GM23338 (cell line): ENCODE measurements at regions not wholly inside any gene's neighbourhood (a gene's known extent, or its start where the extent isn't known, plus 50 kb on each side); places are given as distances from the start of the nearest gene placed in this dataset.

Source experiments
- ATAC-seq: fragments of 200-7000 bp; cut with Tn5 transposase; 3 replicates; pipeline ENCODE4 v1.9.1; 2020
- DNase-seq: peaks from one replicate; pipeline ENCODE4 v3.0.0-alpha.2; 2015; ENCODE audit warnings: low spot score
- H2AFZ ChIP-seq: fragments of 200-600 bp; sonication (generic); 2 replicates; pipeline ENCODE4 v1.8.0; 2016; ENCODE audit warnings: antibody characterized with exemption, mild to moderate bottlenecking, moderate library complexity
- H3F3A ChIP-seq: fragments of 200-600 bp; sonication (generic); replicated peaks from 2 replicates; pipeline ENCODE4 v1.8.0; 2017; ENCODE audit warnings: antibody characterized with exemption, mixed run types, low read depth
- H3K27ac ChIP-seq: fragments of 200-600 bp; sonication (generic); 2 replicates; pipeline ENCODE4 v1.6.1; 2016; ENCODE audit warnings: low read depth
- H3K27me3 ChIP-seq: fragments of 200-600 bp; sonication (generic); 2 replicates; pipeline ENCODE4 v1.8.0; 2016; ENCODE audit warnings: mild to moderate bottlenecking, mixed run types, moderate library complexity; ENCODE audit not compliant: insufficient read depth
- H3K36me3 ChIP-seq: fragments of 200-600 bp; sonication (generic); 2 replicates; pipeline ENCODE4 v1.8.0; 2016; ENCODE audit warnings: mild to moderate bottlenecking; ENCODE audit not compliant: insufficient read depth
- H3K4me1 ChIP-seq: fragments of 200-600 bp; sonication (generic); 2 replicates; pipeline ENCODE4 v1.8.0; 2016; ENCODE audit warnings: mild to moderate bottlenecking, moderate library complexity; ENCODE audit not compliant: insufficient read depth
- H3K4me2 ChIP-seq: fragments of 200-600 bp; sonication (generic); 2 replicates; pipeline ENCODE4 v1.7.1; 2017; ENCODE audit warnings: mixed run types
- H3K4me3 ChIP-seq: fragments of 200-600 bp; sonication (generic); 2 replicates; pipeline ENCODE4 v1.6.1; 2016; ENCODE audit warnings: mixed run types
- H3K79me2 ChIP-seq: fragments of 200-600 bp; sonication (generic); replicated peaks from 2 replicates; pipeline ENCODE4 v1.8.0; 2017; ENCODE audit warnings: mild to moderate bottlenecking; ENCODE audit not compliant: insufficient read depth
- H3K9me2 ChIP-seq: fragments of 200-600 bp; sonication (generic); 2 replicates; pipeline ENCODE4 v1.8.0; 2017; ENCODE audit not compliant: insufficient read depth
- H4K20me1 ChIP-seq: fragments of 200-600 bp; sonication (generic); replicated peaks from 2 replicates; pipeline ENCODE4 v1.8.0; 2017; ENCODE audit warnings: mild to moderate bottlenecking; ENCODE audit not compliant: insufficient read depth
- H3K27ac Mint-ChIP-seq: 2 replicates; pipeline ENCODE4 v1.8.0; 2020; ENCODE audit warnings: inconsistent platforms, mild to moderate bottlenecking, moderate library complexity, mixed read lengths
- H3K27me3 Mint-ChIP-seq: 3 replicates; pipeline ENCODE4 v1.8.0; 2022; ENCODE audit warnings: low read depth, mild to moderate bottlenecking, moderate library complexity, mixed read lengths, inconsistent platforms; ENCODE audit not compliant: insufficient read depth, poor library complexity
- H3K36me3 Mint-ChIP-seq: 3 replicates; pipeline ENCODE4 v1.8.0; 2021; ENCODE audit warnings: low read depth, mild to moderate bottlenecking, inconsistent platforms, moderate library complexity, mixed read lengths
- H3K4me1 Mint-ChIP-seq: 3 replicates; pipeline ENCODE4 v1.8.0; 2020; ENCODE audit warnings: mild to moderate bottlenecking, inconsistent platforms, mixed read lengths
- H3K4me3 Mint-ChIP-seq: 3 replicates; pipeline ENCODE4 v1.8.0; 2021; ENCODE audit warnings: moderate library complexity, mild to moderate bottlenecking, inconsistent platforms, mixed read lengths
- H3K9me3 Mint-ChIP-seq: 3 replicates; pipeline ENCODE4 v1.8.0; 2020; ENCODE audit warnings: moderate library complexity, mild to moderate bottlenecking, inconsistent platforms, mixed read lengths
- CREB1 ChIP-seq: fragments of 250-450 bp; sonication (Bioruptor Pico); IDR thresholded peaks from 2 replicates; pipeline ENCODE4 v1.5.0; 2020; ENCODE audit warnings: low read depth, mild to moderate bottlenecking, moderate library complexity
- CTCF ChIP-seq, 2 experiments: fragments of 200-600 bp in 1 of 2; sonication (generic) in 1 of 2; conservative IDR thresholded peaks; 2 replicates each; pipeline versions ENCODE4 v1.5.1 to v1.6.1; 2016 to 2017; ENCODE audit warnings: antibody characterized with exemption in 2 of 2, low read depth in 2 of 2, mild to moderate bottlenecking in 2 of 2, moderate library complexity in 1 of 2
- ETS1 ChIP-seq: IDR thresholded peaks from 2 replicates; pipeline ENCODE4 v1.6.1; 2016; ENCODE audit warnings: antibody characterized with exemption
- EZH2 ChIP-seq: fragments of 200-600 bp; sonication (generic); IDR thresholded peaks from one replicate; pipeline ENCODE4 v1.8.0; 2017; ENCODE audit warnings: antibody characterized with exemption, mild to moderate bottlenecking, low read depth; ENCODE audit not compliant: unreplicated experiment
- EZH2phosphoT487 ChIP-seq: fragments of 200-600 bp; sonication (generic); IDR thresholded peaks from one replicate; pipeline ENCODE4 v1.8.1; 2018; ENCODE audit warnings: antibody characterized with exemption; ENCODE audit not compliant: unreplicated experiment
- JUNB ChIP-seq: IDR thresholded peaks from one replicate; pipeline ENCODE4 v1.6.1; 2016; ENCODE audit warnings: antibody characterized with exemption; ENCODE audit not compliant: unreplicated experiment
- NANOG ChIP-seq: IDR thresholded peaks from 2 replicates; pipeline ENCODE4 v1.6.1; 2016; ENCODE audit warnings: antibody characterized with exemption, borderline replicate concordance
- POLR2AphosphoS5 ChIP-seq: IDR thresholded peaks from 2 replicates; pipeline ENCODE4 v1.6.1; 2016; ENCODE audit warnings: antibody characterized with exemption, low read depth
- STAT1 ChIP-seq: IDR thresholded peaks from one replicate; pipeline ENCODE4 v1.6.1; 2016; ENCODE audit warnings: antibody characterized with exemption; ENCODE audit not compliant: unreplicated experiment
- ZNF114 ChIP-seq: fragments of 250-450 bp; sonication (Bioruptor Pico); IDR thresholded peaks from 2 replicates; pipeline ENCODE4 v1.5.0; 2020; ENCODE audit warnings: mild to moderate bottlenecking, moderate library complexity
- ZNF331 ChIP-seq: fragments of 250-450 bp; sonication (Bioruptor Pico); IDR thresholded peaks from 2 replicates; pipeline ENCODE4 v1.5.0; 2020; ENCODE audit warnings: low read depth, mild to moderate bottlenecking, moderate library complexity
- TF ChIP-seq, protein P1 (sequence below): fragments of 250-450 bp; sonication (Bioruptor Pico); IDR thresholded peaks from 2 replicates; pipeline ENCODE4 v1.5.0; 2020; ENCODE audit warnings: mild to moderate bottlenecking, moderate library complexity

- Mint-ChIP-seq H3K4me1 (no peaks in the 10 kb centered on the region), H3K36me3 (peaks cover 4% of the 10 kb centered on the region; the same call in 1 of the 3 replicates), H3K4me3 (no peak overlapping the region), H3K27me3 (peaks cover 2% of the 10 kb centered on the region), H3K27ac (no peak overlapping the region), H3K9me3 (peaks cover 5% of the 10 kb centered on the region; the same call in 2 of the 3 replicates)
- H3K4me2 ChIP-seq, result no peak overlapping the region
- no peak overlapping the region for H3K4me3 ChIP-seq
- H3K9me2 ChIP-seq, result no peaks in the 10 kb centered on the region
- DNase-seq (peak; percentile 10), ATAC-seq (no peak)
- no peaks in the 10 kb centered on the region for H4K20me1 ChIP-seq
- H3K4me1 ChIP-seq, result no peaks in the 10 kb centered on the region
- H3K36me3 ChIP-seq, result no peaks in the 10 kb centered on the region
- no peaks in the 10 kb centered on the region for H3F3A ChIP-seq
- no peaks in the 10 kb centered on the region for H3K27me3 ChIP-seq
- TF ChIP-seq CREB1 (CRISPR knock-in tag) (no peak), EZH2 (no peak), EZH2phosphoT487 (no peak)
- TF ChIP-seq, protein P1, sequence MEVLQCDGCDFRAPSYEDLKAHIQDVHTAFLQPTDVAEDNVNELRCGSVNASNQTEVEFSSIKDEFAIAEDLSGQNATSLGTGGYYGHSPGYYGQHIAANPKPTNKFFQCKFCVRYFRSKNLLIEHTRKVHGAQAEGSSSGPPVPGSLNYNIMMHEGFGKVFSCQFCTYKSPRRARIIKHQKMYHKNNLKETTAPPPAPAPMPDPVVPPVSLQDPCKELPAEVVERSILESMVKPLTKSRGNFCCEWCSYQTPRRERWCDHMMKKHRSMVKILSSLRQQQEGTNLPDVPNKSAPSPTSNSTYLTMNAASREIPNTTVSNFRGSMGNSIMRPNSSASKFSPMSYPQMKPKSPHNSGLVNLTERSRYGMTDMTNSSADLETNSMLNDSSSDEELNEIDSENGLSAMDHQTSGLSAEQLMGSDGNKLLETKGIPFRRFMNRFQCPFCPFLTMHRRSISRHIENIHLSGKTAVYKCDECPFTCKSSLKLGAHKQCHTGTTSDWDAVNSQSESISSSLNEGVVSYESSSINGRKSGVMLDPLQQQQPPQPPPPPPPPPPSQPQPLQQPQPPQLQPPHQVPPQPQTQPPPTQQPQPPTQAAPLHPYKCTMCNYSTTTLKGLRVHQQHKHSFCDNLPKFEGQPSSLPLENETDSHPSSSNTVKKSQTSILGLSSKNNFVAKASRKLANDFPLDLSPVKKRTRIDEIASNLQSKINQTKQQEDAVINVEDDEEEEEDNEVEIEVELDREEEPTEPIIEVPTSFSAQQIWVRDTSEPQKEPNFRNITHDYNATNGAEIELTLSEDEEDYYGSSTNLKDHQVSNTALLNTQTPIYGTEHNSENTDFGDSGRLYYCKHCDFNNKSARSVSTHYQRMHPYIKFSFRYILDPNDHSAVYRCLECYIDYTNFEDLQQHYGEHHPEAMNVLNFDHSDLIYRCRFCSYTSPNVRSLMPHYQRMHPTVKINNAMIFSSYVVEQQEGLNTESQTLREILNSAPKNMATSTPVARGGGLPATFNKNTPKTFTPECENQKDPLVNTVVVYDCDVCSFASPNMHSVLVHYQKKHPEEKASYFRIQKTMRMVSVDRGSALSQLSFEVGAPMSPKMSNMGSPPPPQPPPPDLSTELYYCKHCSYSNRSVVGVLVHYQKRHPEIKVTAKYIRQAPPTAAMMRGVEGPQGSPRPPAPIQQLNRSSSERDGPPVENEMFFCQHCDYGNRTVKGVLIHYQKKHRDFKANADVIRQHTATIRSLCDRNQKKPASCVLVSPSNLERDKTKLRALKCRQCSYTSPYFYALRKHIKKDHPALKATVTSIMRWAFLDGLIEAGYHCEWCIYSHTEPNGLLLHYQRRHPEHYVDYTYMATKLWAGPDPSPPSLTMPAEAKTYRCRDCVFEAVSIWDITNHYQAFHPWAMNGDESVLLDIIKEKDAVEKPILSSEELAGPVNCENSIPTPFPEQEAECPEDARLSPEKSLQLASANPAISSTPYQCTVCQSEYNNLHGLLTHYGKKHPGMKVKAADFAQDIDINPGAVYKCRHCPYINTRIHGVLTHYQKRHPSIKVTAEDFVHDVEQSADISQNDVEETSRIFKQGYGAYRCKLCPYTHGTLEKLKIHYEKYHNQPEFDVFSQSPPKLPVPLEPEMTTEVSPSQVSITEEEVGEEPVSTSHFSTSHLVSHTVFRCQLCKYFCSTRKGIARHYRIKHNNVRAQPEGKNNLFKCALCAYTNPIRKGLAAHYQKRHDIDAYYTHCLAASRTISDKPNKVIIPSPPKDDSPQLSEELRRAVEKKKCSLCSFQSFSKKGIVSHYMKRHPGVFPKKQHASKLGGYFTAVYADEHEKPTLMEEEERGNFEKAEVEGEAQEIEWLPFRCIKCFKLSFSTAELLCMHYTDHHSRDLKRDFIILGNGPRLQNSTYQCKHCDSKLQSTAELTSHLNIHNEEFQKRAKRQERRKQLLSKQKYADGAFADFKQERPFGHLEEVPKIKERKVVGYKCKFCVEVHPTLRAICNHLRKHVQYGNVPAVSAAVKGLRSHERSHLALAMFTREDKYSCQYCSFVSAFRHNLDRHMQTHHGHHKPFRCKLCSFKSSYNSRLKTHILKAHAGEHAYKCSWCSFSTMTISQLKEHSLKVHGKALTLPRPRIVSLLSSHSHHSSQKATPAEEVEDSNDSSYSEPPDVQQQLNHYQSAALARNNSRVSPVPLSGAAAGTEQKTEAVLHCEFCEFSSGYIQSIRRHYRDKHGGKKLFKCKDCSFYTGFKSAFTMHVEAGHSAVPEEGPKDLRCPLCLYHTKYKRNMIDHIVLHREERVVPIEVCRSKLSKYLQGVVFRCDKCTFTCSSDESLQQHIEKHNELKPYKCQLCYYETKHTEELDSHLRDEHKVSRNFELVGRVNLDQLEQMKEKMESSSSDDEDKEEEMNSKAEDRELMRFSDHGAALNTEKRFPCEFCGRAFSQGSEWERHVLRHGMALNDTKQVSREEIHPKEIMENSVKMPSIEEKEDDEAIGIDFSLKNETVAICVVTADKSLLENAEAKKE (CRISPR knock-in tag), result no peak
- no peaks in the 10 kb centered on the region for H3K79me2 ChIP-seq
- no peak overlapping the region for H2AFZ ChIP-seq
- H3K27ac ChIP-seq, result no peak overlapping the region
These were observed 600.3 kb downstream of the SPRY1 start for GRCh38 chr4:123996718-123997510.

DNA sequence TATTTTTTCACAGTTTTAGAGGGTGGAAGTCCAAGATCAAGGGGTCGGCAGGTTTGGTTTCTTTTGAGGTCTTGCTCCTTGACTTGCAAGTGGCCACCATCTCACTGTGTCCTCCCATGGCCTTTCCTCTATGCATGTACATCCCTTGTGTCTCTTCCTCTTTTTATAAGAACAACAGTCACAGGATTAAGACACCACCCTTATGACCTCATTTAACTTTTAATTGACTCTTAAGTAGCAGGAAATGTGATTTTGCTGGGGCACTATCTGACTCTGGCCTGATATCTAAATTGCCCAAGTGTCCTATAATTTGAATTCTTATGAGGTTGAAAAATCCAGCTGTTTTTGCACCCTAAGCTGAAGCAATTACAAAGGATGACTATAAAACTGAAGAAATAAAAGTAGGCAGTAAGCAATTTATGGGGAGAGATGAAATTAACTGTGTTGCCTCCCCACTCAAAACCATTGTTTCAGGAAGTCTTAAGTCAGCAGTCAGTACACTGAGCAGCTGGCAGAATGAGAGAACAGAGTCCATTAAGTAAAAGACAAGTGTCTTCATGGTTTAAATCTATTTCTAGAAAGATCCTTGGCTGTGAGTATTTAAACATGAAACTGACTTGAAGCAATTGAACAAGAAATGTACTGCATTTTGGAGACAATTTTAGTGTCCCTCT, 601.3 kb downstream of the SPRY1 start:
- Histone ChIP-seq H3K36me3 (no peaks in the 10 kb centered on the region), H3F3A (no peaks in the 10 kb centered on the region), H4K20me1 (no peaks in the 10 kb centered on the region), H2AFZ (no peak overlapping the region), H3K79me2 (no peaks in the 10 kb centered on the region), H3K27me3 (no peaks in the 10 kb centered on the region), H3K4me2 (no peak overlapping the region), H3K9me2 (no peaks in the 10 kb centered on the region), H3K27ac (no peak overlapping the region), H3K4me3 (no peak overlapping the region), H3K4me1 (no peaks in the 10 kb centered on the region)
- peaks cover 2% of the 10 kb centered on the region for H3K27me3 Mint-ChIP-seq
- H3K9me3 Mint-ChIP-seq, result no peaks in the 10 kb centered on the region
- no peak overlapping the region for H3K27ac Mint-ChIP-seq
- DNase-seq (no peak), ATAC-seq (no peak)
- no peaks in the 10 kb centered on the region for H3K4me1 Mint-ChIP-seq
- no peaks in the 10 kb centered on the region for H3K36me3 Mint-ChIP-seq
- H3K4me3 Mint-ChIP-seq, result no peak overlapping the region
- TF ChIP-seq ETS1 (no peak), NANOG (no peak), STAT1 (no peak), ZNF114 (CRISPR knock-in tag) (no peak), CREB1 (CRISPR knock-in tag) (no peak), EZH2 (no peak), EZH2phosphoT487 (no peak), JUNB (no peak), CTCF (conservative IDR thresholded peaks at IDR 0.05; ENCODE audit: low read depth in 2 of 2) (no peak), ZNF331 (CRISPR knock-in tag) (no peak), POLR2AphosphoS5 (no peak)
